ENCODE measurements at regions not wholly inside any gene's neighbourhood (a gene's known extent, or its start where the extent isn't known, plus 50 kb on each side); places are given as distances from the start of the nearest gene placed in this dataset.

- DNase-seq (no peak), ATAC-seq (ENCODE audit: insufficient read depth, low read depth) (no peak)
- H3K27ac ChIP-seq (ENCODE audit: low read length), result no peak overlapping the region
- no peaks in the 10 kb centered on the region for H3K4me1 ChIP-seq (ENCODE audit: insufficient read depth, low read length)
- no peak overlapping the region for H3K9ac ChIP-seq (ENCODE audit: low read depth, low read length)
- no peaks in the 10 kb centered on the region for H3K36me3 ChIP-seq (ENCODE audit: insufficient read depth, low read length)
- H4K20me1 ChIP-seq (ENCODE audit: insufficient read depth, low read length), result no peaks in the 10 kb centered on the region
- TF ChIP-seq CTCF (IDR thresholded peaks at IDR 0.05; ENCODE audit: borderline replicate concordance, extremely low read depth, low read length, poor library complexity, severe bottlenecking), result no peak
- no peak for TF ChIP-seq EZH2 (IDR thresholded peaks at IDR 0.05; ENCODE audit: borderline replicate concordance, low read depth, low read length, severe bottlenecking)
- no peak overlapping the region for H2AFZ ChIP-seq (ENCODE audit: low read depth, low read length)
- no peak overlapping the region for H3K4me3 ChIP-seq (ENCODE audit: low read depth in 1 of 2, low read length in 2 of 2)
- no peaks in the 10 kb centered on the region for H3K27me3 ChIP-seq (ENCODE audit: insufficient read depth, low read length, poor library complexity)
- no peaks in the 10 kb centered on the region for H3K79me2 ChIP-seq (ENCODE audit: insufficient read depth, low read length)
- peaks cover 7% of the 10 kb centered on the region for H3K9me3 ChIP-seq (ENCODE audit: insufficient read depth, low read length, severe bottlenecking)
- H3K4me2 ChIP-seq (ENCODE audit: insufficient read depth, low read length), result no peak overlapping the region
Observed at GRCh38 chr5:68922172-68922987, 171.4 kb upstream of the SLC30A5 start.

- TF ChIP-seq EZH2 (IDR thresholded peaks at IDR 0.05; ENCODE audit: borderline replicate concordance, low read depth, low read length, severe bottlenecking), result no peak
- no peak for TF ChIP-seq CTCF (IDR thresholded peaks at IDR 0.05; ENCODE audit: borderline replicate concordance, extremely low read depth, low read length, poor library complexity, severe bottlenecking)
- no peaks in the 10 kb centered on the region for H3K9me3 ChIP-seq (ENCODE audit: insufficient read depth, low read length, severe bottlenecking)
- H3K4me1 ChIP-seq (ENCODE audit: insufficient read depth, low read length), result no peaks in the 10 kb centered on the region
- H3K27me3 ChIP-seq (ENCODE audit: insufficient read depth, low read length, poor library complexity), result no peaks in the 10 kb centered on the region
- H4K20me1 ChIP-seq (ENCODE audit: insufficient read depth, low read length), result no peaks in the 10 kb centered on the region
- H3K4me2 ChIP-seq (ENCODE audit: insufficient read depth, low read length), result no peak overlapping the region
- H2AFZ ChIP-seq (ENCODE audit: low read depth, low read length), result no peak overlapping the region
- no peaks in the 10 kb centered on the region for H3K36me3 ChIP-seq (ENCODE audit: insufficient read depth, low read length)
- DNase-seq, result no peak
- no peaks in the 10 kb centered on the region for H3K79me2 ChIP-seq (ENCODE audit: insufficient read depth, low read length)
- H3K9ac ChIP-seq (ENCODE audit: low read depth, low read length), result no peak overlapping the region
- H3K4me3 ChIP-seq (ENCODE audit: low read depth in 1 of 2, low read length in 2 of 2), result no peak overlapping the region
- no peak overlapping the region for H3K27ac ChIP-seq (ENCODE audit: low read length)
- ATAC-seq (ENCODE audit: insufficient read depth, low read depth), result no peak
Observed at GRCh38 chr5:68924481-68925145, 169.2 kb upstream of the SLC30A5 start.

- no peaks in the 10 kb centered on the region for H3K4me1 ChIP-seq (ENCODE audit: insufficient read depth, low read length)
- H3K27me3 ChIP-seq (ENCODE audit: insufficient read depth, low read length, poor library complexity), result no peaks in the 10 kb centered on the region
- no peak for TF ChIP-seq CTCF (IDR thresholded peaks at IDR 0.05; ENCODE audit: borderline replicate concordance, extremely low read depth, low read length, poor library complexity, severe bottlenecking)
- TF ChIP-seq EZH2 (IDR thresholded peaks at IDR 0.05; ENCODE audit: borderline replicate concordance, low read depth, low read length, severe bottlenecking), result no peak
- no peak for DNase-seq
- no peak overlapping the region for H3K4me2 ChIP-seq (ENCODE audit: insufficient read depth, low read length)
- H3K9me3 ChIP-seq (ENCODE audit: insufficient read depth, low read length, severe bottlenecking), result peaks cover 31% of the 10 kb centered on the region
- ATAC-seq (ENCODE audit: insufficient read depth, low read depth), result no peak
- no peaks in the 10 kb centered on the region for H3K36me3 ChIP-seq (ENCODE audit: insufficient read depth, low read length)
- no peak overlapping the region for H3K27ac ChIP-seq (ENCODE audit: low read length)
- no peaks in the 10 kb centered on the region for H4K20me1 ChIP-seq (ENCODE audit: insufficient read depth, low read length)
- H3K9ac ChIP-seq (ENCODE audit: low read depth, low read length), result no peak overlapping the region
- H2AFZ ChIP-seq (ENCODE audit: low read depth, low read length), result no peak overlapping the region
- no peak overlapping the region for H3K4me3 ChIP-seq (ENCODE audit: low read depth in 1 of 2, low read length in 2 of 2)
- no peaks in the 10 kb centered on the region for H3K79me2 ChIP-seq (ENCODE audit: insufficient read depth, low read length)
Observed at GRCh38 chr5:68928617-68929302, 165.1 kb upstream of the SLC30A5 start.

Data from DND-41 (cell line).